Fibroblast of villous mesenchyme (primary cell): ENCODE measurements at regions not wholly inside any gene's neighbourhood (a gene's known extent, or its start where the extent isn't known, plus 50 kb on each side); places are given as distances from the start of the nearest gene placed in this dataset.
"Not testable (repeated sequence)": the region's sequence is repeated elsewhere in the genome, so short reads cannot be mapped to it uniquely, and the experiment has no call there.

ENCODE experiments used
- DNase-seq: peaks from one replicate; pipeline ENCODE4 v3.0.0-alpha.2; 2010; ENCODE audit warnings: low read depth
- H3K4me3 ChIP-seq: 2 replicates; pipeline ENCODE4 v1.5.1; 2011; ENCODE audit warnings: low read depth, mild to moderate bottlenecking, low read length
- CTCF ChIP-seq: IDR thresholded peaks from 2 replicates; pipeline ENCODE4 v1.5.1; 2012; ENCODE audit warnings: low read depth, mild to moderate bottlenecking, low read length; ENCODE audit not compliant: insufficient read depth

GRCh38 chr5:86257871-86258270 is 359.9 kb upstream of the COX7C start:
- H3K4me3 ChIP-seq, result no peak overlapping the region
- no peak for DNase-seq
- TF ChIP-seq CTCF, result no peak

GRCh38 chr5:86284400-86285190 is 333.1 kb upstream of the COX7C start:
- DNase-seq, H3K4me3 ChIP-seq: not testable (repeated sequence)

- H3K4me3 ChIP-seq, DNase-seq: not testable (repeated sequence)
These were observed 330.3 kb upstream of the COX7C start for GRCh38 chr5:86287437-86287836.

GRCh38 chr5:86289786-86290185 is 328.0 kb upstream of the COX7C start:
- DNase-seq, H3K4me3 ChIP-seq: not testable (repeated sequence)

GRCh38 chr5:86292811-86293210 is 324.9 kb upstream of the COX7C start:
- not testable (repeated sequence) for DNase-seq, H3K4me3 ChIP-seq

- not testable (repeated sequence) for DNase-seq, H3K4me3 ChIP-seq
These were observed 315.1 kb upstream of the COX7C start for GRCh38 chr5:86302643-86303042.

GRCh38 chr5:86305050-86305449 is 312.7 kb upstream of the COX7C start:
- peak; percentile 13 for TF ChIP-seq CTCF
- H3K4me3 ChIP-seq, DNase-seq: not testable (repeated sequence)

GRCh38 chr5:86314951-86315350 is 302.8 kb upstream of the COX7C start:
- no peak for TF ChIP-seq CTCF
- no peak overlapping the region for H3K4me3 ChIP-seq
- no peak for DNase-seq

GRCh38 chr5:86320266-86320665 is 297.5 kb upstream of the COX7C start:
- TF ChIP-seq CTCF, result no peak
- H3K4me3 ChIP-seq, result no peak overlapping the region
- no peak for DNase-seq

GRCh38 chr5:86329318-86329717 is 288.4 kb upstream of the COX7C start:
- no peak for TF ChIP-seq CTCF
- no peak overlapping the region for H3K4me3 ChIP-seq
- no peak for DNase-seq
